ENCODE measurements at regions not wholly inside any gene's neighbourhood (a gene's known extent, or its start where the extent isn't known, plus 50 kb on each side); places are given as distances from the start of the nearest gene placed in this dataset.
"Not testable (repeated sequence)": the region's sequence is repeated elsewhere in the genome, so short reads cannot be mapped to it uniquely, and the experiment has no call there.

- DNase-seq (ENCODE audit: low spot score), result no peak
Measured at GRCh38 chr1:96510911-96511310, 210.7 kb upstream of the PTBP2 start.

DNA sequence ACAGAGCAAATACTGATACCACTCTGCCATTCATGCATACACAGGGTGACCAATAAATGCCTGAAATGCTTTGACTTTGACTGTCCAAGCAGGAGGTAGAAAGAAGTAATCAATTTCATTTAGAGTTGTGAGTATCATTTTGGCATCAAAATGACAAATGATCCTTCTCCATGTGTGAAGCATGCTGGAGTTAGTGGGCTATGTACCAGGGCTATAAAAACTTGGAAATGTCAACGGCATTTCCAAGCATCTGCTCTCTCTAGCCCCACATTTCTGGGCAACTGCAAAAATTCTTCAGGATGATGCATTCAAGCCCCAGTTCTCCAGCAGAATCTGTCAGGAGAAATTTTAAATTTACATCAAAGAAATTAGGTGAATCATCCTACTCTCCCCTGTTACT lies 208.4 kb upstream of the PTBP2 start:
- DNase-seq (ENCODE audit: low spot score), result no peak

DNA sequence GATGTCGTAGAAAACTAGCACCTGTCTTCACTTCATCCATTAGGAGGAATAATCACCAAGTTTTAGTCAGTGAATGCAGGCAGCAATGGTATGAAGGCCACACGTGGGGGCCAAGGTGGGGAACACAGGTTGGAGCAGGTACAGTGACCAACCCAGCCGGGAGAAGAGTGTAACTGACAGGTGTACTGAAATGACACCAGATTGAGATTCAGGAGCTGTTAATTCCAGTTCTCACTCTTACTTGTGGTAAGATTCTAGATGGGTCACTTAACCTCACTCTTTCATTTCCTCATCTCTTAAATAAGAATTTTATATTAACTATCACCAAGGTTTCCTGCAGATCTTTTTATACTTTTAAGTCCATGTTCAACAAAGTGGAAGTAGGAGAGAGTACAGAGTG lies 206.2 kb upstream of the PTBP2 start:
- DNase-seq (ENCODE audit: low spot score), result no peak

GRCh38 chr1:96515925-96516324 lies 205.7 kb upstream of the PTBP2 start:
- no peak for DNase-seq (ENCODE audit: low spot score)

DNA sequence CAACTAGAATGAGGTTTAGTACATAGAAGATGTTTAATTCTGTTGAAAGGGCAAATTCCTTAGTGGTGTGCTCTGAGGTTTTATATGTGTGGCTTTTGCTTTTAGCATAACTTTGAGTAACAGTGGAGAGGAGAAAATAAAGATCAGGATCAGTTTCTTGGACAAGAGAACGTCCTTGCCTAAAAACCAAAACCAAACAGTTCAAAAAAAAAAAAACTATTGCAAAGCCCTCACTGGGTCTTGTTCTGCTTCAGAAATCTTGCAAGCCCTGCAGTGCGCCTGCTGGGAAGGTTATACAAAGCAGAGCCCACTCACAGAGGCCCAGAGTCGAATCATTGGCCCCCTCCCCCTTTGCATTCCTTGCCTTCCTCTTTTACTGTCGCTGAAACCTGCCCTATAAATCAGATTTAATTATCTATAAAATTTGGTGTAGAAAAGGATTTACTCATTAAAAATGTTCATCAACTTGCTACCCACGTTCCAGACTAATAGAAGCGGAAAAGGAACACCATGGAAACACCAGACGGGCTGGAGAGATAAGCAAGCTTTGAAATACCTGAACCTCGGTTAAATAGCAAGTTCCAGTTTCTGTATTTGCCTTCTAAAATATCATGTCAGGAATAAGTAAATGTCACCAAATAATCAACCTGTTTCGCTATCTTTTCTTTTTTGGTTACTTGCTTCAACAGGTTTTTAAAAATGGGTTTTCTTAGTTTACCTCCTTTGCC lies 201.6 kb upstream of the PTBP2 start:
- no peak for DNase-seq (ENCODE audit: low spot score)

GRCh38 chr1:96520579-96520947 lies 201.0 kb upstream of the PTBP2 start:
- no peak for DNase-seq (ENCODE audit: low spot score)

DNA sequence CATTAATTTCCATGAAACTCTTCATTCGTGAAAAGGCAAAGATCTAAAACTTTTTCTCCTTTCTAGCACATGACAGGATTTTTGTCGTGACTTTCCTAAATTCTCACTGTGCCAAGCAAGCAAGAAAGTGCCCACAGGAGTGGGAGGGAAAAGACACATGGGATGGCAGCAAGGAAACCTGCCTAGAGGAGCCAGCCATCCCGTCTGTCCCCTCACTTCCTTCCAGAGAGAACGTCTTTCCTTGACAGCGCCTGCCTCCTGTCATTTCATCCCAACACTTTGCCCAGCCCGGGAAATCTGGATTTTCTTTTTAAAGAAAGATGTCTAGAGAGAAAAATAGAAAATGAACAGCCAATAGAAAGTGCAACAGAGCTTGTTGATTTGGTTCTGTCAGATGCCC lies 200.6 kb upstream of the PTBP2 start:
- no peak for DNase-seq (ENCODE audit: low spot score)

DNA sequence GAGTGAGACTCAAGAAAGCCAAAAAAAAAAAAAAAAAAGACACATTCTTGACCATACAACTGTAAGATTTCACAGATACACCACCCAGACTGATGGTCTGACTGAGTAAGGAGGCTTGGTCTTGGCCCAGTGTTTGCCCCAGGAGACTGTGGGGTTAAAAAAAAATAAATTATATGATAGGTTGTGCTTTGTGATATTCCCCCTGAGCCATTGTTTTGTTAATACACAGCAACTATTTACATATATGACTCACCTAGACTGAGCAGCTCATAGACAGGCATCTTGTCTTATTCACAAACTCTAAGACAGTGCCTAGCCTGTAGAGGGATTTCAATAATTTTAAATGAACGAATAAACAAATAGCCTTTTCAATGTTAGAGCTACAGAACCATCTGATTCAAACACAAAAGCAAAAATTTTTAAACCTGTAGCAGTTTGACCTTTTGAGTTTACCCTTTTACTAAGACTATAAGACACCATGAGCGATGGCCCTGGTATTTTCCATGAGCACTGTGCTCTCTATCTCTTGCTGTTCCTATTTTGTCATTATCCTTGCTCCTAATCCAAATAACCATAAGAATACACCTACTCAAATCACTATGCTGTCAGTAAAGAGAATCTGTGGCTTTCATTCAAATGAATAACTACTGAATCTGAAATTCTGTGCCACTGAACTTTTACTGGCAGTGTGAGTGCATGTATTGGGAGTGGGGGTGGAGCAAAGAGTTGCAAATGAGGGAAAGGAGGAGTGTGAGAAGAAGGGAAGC lies 199.4 kb upstream of the PTBP2 start:
- DNase-seq (ENCODE audit: low spot score), result no peak

DNA sequence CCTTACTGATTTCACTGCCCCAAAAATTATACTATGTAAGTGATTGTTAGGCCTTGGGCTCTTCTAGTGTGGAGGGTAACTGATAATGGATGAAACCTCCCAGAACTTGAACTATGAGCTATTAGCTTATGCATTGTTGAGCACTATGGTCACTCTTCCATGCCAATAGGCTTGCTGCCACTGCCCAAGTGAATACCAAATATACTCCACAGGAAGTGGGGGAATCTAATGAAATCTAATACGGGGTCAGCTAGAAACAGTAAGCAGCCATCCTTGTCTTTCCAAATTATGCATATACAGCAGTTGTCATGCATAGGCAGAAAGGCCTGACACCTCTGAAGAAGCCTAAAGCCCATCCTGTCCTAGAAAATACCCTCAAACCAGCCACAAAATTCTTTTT lies 198.7 kb upstream of the PTBP2 start:
- DNase-seq (ENCODE audit: low spot score), result no peak

DNA sequence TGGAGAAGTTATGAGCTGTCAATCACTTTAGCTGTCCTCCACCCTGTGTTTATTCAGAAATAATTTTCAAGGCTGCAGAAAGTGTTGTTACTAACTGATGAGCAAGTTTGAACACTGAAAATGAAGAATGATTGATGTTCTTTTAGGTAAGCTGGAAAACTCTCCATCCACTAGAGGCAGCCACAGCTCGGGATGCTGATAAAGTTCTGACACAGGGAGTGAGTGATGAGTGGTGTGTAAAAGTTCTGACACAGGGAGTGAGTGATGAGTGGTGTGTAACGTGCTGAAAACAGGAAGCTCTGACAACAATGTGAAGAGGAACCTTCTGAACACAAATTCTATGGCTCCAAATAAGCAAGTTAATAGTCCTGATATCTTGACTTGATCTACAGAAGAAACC lies 197.5 kb upstream of the PTBP2 start:
- no peak for DNase-seq (ENCODE audit: low spot score)

GRCh38 chr1:96525657-96526557 lies 195.7 kb upstream of the PTBP2 start:
- DNase-seq (ENCODE audit: low spot score), result no peak

- not testable (repeated sequence) for DNase-seq (ENCODE audit: low spot score)
Measured at GRCh38 chr1:96528672-96529071, 192.9 kb upstream of the PTBP2 start.

- DNase-seq (ENCODE audit: low spot score), result no peak
Measured at GRCh38 chr1:96533820-96534219, 187.8 kb upstream of the PTBP2 start.

GRCh38 chr1:96536581-96536980 lies 185.0 kb upstream of the PTBP2 start:
- no peak for DNase-seq (ENCODE audit: low spot score)

DNA sequence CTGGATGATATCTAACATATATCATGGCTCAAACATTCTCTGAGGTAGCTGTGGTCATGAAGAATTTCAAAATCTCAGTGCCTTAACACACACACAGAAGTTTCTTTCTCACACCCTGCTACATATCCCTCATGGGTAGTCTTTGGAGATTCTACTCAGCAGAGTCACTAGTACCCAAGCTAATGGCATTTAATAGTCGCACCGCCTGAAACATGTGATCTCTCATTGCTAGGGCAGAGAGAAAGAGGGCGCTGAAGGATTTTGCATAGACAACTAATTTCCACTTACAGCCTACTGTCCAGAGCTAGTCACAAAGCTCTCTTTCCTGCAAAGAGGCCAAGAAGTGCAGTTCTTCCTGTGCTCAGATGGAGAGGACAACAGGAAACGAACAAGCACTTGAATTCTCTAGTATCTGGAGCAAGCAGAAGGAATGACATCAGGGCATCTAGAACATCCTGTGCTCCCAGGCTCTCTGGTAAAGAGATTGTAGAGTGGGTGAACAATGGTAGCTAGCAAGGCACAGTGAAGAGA lies 183.4 kb upstream of the PTBP2 start:
- DNase-seq (ENCODE audit: low spot score), result no peak

GRCh38 chr1:96538883-96539282 lies 182.7 kb upstream of the PTBP2 start:
- DNase-seq (ENCODE audit: low spot score), result no peak

DNA sequence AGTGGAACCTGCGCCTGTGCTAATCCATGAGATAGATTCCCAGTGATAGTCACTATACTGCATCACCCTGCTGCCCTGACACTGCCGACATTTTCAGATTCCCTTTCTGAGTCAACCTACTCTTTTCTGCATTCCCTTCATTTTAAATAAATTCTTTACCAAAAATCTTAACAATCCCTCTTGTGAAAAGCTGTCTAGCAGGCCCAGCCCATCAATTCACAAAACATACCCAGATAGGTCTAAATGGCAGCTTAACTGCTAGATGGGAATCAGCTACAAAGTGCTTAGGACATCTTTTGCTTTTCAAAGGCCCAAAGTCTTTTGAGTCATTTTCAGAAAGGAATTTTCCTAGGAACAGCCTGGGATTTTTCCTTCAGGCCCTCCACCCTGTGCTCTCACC lies 180.1 kb upstream of the PTBP2 start:
- DNase-seq (ENCODE audit: low spot score), result no peak

GRCh38 chr1:96544051-96544830 lies 177.3 kb upstream of the PTBP2 start:
- DNase-seq (ENCODE audit: low spot score), result no peak

DNA sequence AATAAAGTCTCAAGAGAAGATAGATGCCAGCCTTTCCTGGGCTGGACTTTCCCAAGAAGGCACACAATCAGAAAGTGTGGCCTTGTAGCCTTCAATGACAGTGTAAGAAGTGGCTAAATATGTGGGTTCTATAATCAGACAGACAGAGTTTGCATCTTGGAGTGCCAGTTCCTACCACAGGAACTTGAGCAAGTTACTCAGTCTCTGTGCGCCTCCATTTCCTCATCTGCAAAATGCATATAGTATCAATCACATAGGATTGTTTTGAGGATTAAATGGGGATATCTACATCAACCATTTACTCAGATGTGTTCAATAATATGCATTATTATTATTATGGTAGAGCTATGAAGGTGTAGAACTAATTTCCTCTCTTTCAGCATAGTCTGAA lies 176.8 kb upstream of the PTBP2 start:
- no peak for DNase-seq (ENCODE audit: low spot score)

DNA sequence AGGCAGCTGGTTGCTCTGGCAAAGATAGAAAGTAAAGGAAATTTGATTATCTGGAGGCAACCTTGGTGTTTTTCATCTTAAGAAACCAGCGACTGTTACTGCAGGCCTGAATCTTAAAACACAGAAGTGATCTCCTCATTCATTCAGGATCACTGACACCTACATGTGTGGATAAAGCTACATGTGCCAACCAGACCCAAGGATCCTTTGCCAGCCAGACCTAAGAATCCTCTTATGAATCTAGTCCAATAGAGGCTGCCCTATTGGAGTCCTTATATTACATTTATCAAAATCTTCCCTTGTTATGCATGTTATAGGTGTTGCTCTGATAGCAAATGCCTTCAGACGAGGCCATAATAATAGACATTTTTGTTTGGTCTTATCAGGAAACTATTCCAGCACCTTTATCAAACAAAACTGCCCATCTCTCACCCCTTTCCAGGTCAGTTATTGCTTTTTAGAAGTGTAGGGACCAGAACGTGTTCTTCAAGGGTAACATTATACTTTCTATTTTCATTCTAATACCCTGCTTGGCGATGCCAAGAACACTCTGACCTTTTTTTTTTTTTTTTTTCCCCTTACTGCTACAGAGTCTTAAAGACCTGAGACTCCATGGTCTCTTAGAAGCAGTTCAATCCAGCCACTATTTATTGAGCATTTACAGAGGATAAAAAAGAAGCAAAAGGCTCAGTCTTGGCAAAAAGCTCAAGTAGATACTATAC lies 175.5 kb upstream of the PTBP2 start:
- DNase-seq (ENCODE audit: low spot score), result no peak

DNA sequence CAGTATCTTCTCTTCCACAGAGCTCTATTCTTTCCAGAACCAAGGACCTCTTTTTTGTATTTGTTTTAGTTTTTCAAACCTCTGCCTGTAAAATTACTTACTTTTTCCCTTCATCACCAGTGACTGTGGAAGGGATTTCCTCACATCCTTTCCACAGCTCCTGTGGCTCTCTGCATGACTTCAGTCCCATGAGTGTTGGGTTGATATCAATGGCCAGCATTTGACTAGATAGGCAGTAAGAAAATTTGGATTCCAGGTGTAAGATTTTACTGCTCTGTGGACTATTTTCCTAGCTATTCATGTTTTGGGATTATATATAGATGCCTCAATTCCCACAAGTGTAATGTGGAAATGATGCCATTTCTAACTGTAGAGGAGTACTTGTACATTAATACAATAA lies 171.5 kb upstream of the PTBP2 start:
- no peak for DNase-seq (ENCODE audit: low spot score)
